ENCODE measurements at regions not wholly inside any gene's neighbourhood (a gene's known extent, or its start where the extent isn't known, plus 50 kb on each side); places are given as distances from the start of the nearest gene placed in this dataset.

DNA sequence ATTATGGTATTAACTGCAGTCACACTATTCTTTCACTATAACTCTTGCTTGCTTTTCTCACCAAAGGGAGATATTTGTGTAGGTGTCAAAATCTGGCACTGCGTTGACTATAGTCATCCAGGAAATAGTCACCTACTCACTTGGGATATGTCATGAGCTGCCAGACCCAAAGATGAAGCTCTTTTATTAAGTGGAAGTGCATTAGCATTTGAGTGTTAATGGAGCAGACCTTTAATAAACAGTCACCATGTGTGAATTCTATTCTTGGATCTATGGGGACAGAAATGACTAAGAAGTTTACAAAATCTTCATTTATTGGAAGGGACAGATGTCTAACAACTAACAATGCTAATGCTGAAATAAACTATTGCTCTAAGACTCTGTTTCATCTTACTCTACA is 130.1 kb upstream of the NEDD9 start:
- ChIA-PET CTCF (no interaction called here), POLR2A (no interaction called here)
- Mint-ChIP-seq H3K4me1 (peaks cover 7% of the 10 kb centered on the region), H3K27ac (no peak overlapping the region), H3K36me3 (no peaks in the 10 kb centered on the region), H3K4me3 (no peak overlapping the region), H3K9me3 (peaks cover 13% of the 10 kb centered on the region), H3K27me3 (ENCODE audit: low read depth) (no peaks in the 10 kb centered on the region; the same call in 1 of the 2 replicates)
- ATAC-seq (no peak), DNase-seq (ENCODE audit: low spot score) (no peak)
- TF ChIP-seq ZNF263 (CRISPR knock-in tag; IDR thresholded peaks at IDR 0.05; ENCODE audit: low read depth) (no peak), ZMAT4 (CRISPR knock-in tag; IDR thresholded peaks at IDR 0.05) (no peak), HMGA2 (CRISPR knock-in tag; IDR thresholded peaks at IDR 0.05) (no peak)

DNA sequence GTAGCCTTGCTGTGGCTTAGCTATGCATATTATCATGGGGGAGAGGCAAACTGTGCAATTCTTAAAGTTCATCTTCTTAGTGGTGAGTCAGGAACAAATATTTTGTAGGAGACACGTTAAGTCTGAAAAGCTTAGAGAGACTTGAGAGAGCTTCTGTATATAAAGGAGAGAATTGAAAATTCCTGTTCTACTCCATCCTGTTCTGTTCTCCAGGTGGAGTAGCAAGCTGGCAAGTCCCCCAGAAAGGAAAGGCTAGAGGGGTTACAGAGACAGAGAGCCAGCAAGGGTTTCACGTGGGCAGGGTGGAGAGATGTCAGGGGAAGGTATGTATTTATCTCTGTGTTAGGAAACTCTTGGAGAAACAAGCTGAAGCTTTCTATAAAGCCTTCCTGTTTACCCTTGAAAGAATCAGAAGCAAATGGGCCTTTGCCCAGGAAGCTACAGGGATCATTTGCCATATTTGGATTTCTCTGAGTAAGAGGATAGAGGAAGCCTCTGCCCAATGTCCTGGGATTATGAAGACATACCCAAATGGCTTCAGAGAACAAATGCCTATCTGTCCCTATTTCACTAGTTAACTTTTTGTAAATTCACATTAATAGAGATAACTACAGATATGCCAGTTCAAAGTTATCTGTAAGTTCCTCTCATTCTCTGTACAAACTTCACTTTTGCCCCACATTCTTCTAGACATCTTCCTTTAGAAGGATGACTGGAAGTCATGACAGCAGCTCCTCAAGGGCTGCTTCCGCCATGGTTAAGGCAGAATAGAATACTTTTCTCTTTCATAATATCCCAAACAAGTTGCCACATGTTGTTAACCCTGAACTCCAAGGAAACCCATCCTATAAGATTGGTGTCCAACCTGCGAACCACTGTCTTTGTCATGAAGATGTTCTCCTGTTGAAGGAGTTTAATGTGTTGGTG is 126.7 kb upstream of the NEDD9 start:
- DNase-seq (ENCODE audit: low spot score): no peak
- Mint-ChIP-seq H3K4me3 (no peak overlapping the region), H3K36me3 (no peaks in the 10 kb centered on the region), H3K27ac (no peak overlapping the region), H3K27me3 (ENCODE audit: low read depth) (no peaks in the 10 kb centered on the region; the same call in 1 of the 2 replicates), H3K4me1 (0 out of 2 replicates have a peak, but pooled peaks cover 3% of the 10 kb centered on the region), H3K9me3 (peaks cover 13% of the 10 kb centered on the region)
- ChIA-PET POLR2A (no interaction called here), CTCF (no interaction called here)
- no peak for TF ChIP-seq KAT7 (CRISPR knock-in tag; IDR thresholded peaks at IDR 0.05; ENCODE audit: borderline replicate concordance)
- TF ChIP-seq NR1H2 (CRISPR knock-in tag; IDR thresholded peaks at IDR 0.05): no peak
- TF ChIP-seq USF2 (CRISPR knock-in tag; IDR thresholded peaks at IDR 0.05): no peak
- no peak for TF ChIP-seq ZNF138 (CRISPR knock-in tag; conservative IDR thresholded peaks at IDR 0.05)
- no peak for TF ChIP-seq CTCF (IDR thresholded peaks at IDR 0.05)
- TF ChIP-seq SMAD4 (CRISPR knock-in tag; IDR thresholded peaks at IDR 0.05): no peak
- no peak for TF ChIP-seq IRF2 (CRISPR knock-in tag; IDR thresholded peaks at IDR 0.05; ENCODE audit: borderline replicate concordance, low read depth)
- no peak for TF ChIP-seq ZNF219 (CRISPR knock-in tag; IDR thresholded peaks at IDR 0.05; ENCODE audit: borderline replicate concordance)
- no peak for TF ChIP-seq ZNF512 (CRISPR knock-in tag; IDR thresholded peaks at IDR 0.05; ENCODE audit: borderline replicate concordance)
- TF ChIP-seq NFE2L1 (CRISPR knock-in tag; IDR thresholded peaks at IDR 0.05): no peak
- TF ChIP-seq ESRRA (CRISPR knock-in tag; IDR thresholded peaks at IDR 0.05; ENCODE audit: borderline replicate concordance): no peak
- no peak for TF ChIP-seq JUN (CRISPR knock-in tag; IDR thresholded peaks at IDR 0.05)
- no peak for TF ChIP-seq ZNF423 (CRISPR knock-in tag; IDR thresholded peaks at IDR 0.05)
- no peak for TF ChIP-seq GRHL2 (CRISPR knock-in tag; IDR thresholded peaks at IDR 0.05; ENCODE audit: insufficient replicate concordance, severe bottlenecking)
- no peak for ATAC-seq

- H3K4me1 Mint-ChIP-seq: 0 out of 2 replicates have a peak, but pooled peaks cover 3% of the 10 kb centered on the region
- peaks cover 13% of the 10 kb centered on the region for H3K9me3 Mint-ChIP-seq
- H3K27ac Mint-ChIP-seq: peak overlapping the region; percentile 61; the same call in 1 of the 2 replicates
- no peaks in the 10 kb centered on the region; the same call in 1 of the 2 replicates for H3K27me3 Mint-ChIP-seq (ENCODE audit: low read depth)
- DNase-seq (ENCODE audit: low spot score) (no peak), ATAC-seq (no peak)
- ChIA-PET CTCF (no interaction called here), POLR2A (no interaction called here)
- no peak overlapping the region for H3K4me3 Mint-ChIP-seq
- no peaks in the 10 kb centered on the region for H3K36me3 Mint-ChIP-seq
- TF ChIP-seq GABPB1 (CRISPR knock-in tag; IDR thresholded peaks at IDR 0.05) (no peak), ZNF317 (CRISPR knock-in tag; IDR thresholded peaks at IDR 0.05; ENCODE audit: borderline replicate concordance, low read depth) (no peak), NFE2L1 (CRISPR knock-in tag; IDR thresholded peaks at IDR 0.05) (no peak), TP53 (CRISPR knock-in tag; IDR thresholded peaks at IDR 0.05) (no peak), ZSCAN18 (CRISPR knock-in tag; IDR thresholded peaks at IDR 0.05) (no peak), NR1H2 (CRISPR knock-in tag; IDR thresholded peaks at IDR 0.05) (no peak), ZNF219 (CRISPR knock-in tag; IDR thresholded peaks at IDR 0.05; ENCODE audit: borderline replicate concordance) (no peak), ZNF416 (CRISPR knock-in tag; IDR thresholded peaks at IDR 0.05) (no peak)
- TF ChIP-seq, protein P1, sequence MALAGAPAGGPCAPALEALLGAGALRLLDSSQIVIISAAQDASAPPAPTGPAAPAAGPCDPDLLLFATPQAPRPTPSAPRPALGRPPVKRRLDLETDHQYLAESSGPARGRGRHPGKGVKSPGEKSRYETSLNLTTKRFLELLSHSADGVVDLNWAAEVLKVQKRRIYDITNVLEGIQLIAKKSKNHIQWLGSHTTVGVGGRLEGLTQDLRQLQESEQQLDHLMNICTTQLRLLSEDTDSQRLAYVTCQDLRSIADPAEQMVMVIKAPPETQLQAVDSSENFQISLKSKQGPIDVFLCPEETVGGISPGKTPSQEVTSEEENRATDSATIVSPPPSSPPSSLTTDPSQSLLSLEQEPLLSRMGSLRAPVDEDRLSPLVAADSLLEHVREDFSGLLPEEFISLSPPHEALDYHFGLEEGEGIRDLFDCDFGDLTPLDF (CRISPR knock-in tag; IDR thresholded peaks at IDR 0.05): no peak
Measured at GRCh38 chr6:11357285-11357684, 124.8 kb upstream of the NEDD9 start.

Data from WTC11 (cell line).